ENCODE measurements at regions not wholly inside any gene's neighbourhood (a gene's known extent, or its start where the extent isn't known, plus 50 kb on each side); places are given as distances from the start of the nearest gene placed in this dataset.

- Histone ChIP-seq H4K20me1 (ENCODE audit: insufficient read depth) (no peaks in the 10 kb centered on the region), H2AFZ (ENCODE audit: low read depth, low read length) (no peak overlapping the region), H3K36me3 (ENCODE audit: insufficient read depth, low read length) (no peaks in the 10 kb centered on the region)
Measured at GRCh38 chr10:113368666-113369364, 184.0 kb upstream of the HABP2 start.

DNA sequence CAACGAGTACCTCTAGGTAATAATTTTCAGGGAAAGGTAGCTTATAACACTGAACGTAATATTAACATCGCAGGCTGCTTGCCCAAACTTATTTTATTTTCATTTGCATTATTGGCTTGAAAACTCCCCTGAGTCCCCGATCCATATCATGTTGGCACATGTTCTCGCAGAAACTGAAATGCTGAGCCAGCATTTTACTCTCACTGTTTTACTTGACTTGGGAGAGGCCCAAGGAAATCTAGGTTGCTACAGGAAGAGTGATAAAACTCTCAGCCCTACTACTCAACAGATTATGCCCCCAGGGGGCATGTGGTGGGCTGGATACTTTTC, 183.5 kb upstream of the HABP2 start:
- H3K79me2 ChIP-seq (replicated peaks; ENCODE audit: insufficient read depth, low read length): no peaks in the 10 kb centered on the region
- no peak overlapping the region for H3K4me3 ChIP-seq (ENCODE audit: low read length)
- no peaks in the 10 kb centered on the region for H3K27me3 ChIP-seq (ENCODE audit: insufficient read depth, low read depth, low read length)
- no peaks in the 10 kb centered on the region for H3K9me2 ChIP-seq (ENCODE audit: insufficient read depth, low read length)
- H3K36me3 ChIP-seq (ENCODE audit: insufficient read depth, low read length): no peaks in the 10 kb centered on the region
- no peak overlapping the region for H3K9ac ChIP-seq (ENCODE audit: low read length)
- no peak overlapping the region for H2AFZ ChIP-seq (ENCODE audit: low read depth, low read length)
- no peak overlapping the region for H3K27ac ChIP-seq (ENCODE audit: low read length)
- no peaks in the 10 kb centered on the region for H4K20me1 ChIP-seq (ENCODE audit: insufficient read depth)
- TF ChIP-seq EZH2 (IDR thresholded peaks at IDR 0.05; ENCODE audit: borderline replicate concordance, insufficient read depth, low read length, poor library complexity, severe bottlenecking) (no peak), TAF1 (IDR thresholded peaks at IDR 0.05; ENCODE audit: low read depth) (no peak), RAD21 (conservative IDR thresholded peaks at IDR 0.05) (no peak), EP300 (conservative IDR thresholded peaks at IDR 0.05; ENCODE audit: poor library complexity, severe bottlenecking) (no peak), POLR2AphosphoS5 (IDR thresholded peaks at IDR 0.05) (no peak), MXI1 (conservative IDR thresholded peaks at IDR 0.05; ENCODE audit: poor library complexity, severe bottlenecking) (no peak), SMC3 (conservative IDR thresholded peaks at IDR 0.05; ENCODE audit: poor library complexity) (no peak)
- TF ChIP-seq, protein P1, sequence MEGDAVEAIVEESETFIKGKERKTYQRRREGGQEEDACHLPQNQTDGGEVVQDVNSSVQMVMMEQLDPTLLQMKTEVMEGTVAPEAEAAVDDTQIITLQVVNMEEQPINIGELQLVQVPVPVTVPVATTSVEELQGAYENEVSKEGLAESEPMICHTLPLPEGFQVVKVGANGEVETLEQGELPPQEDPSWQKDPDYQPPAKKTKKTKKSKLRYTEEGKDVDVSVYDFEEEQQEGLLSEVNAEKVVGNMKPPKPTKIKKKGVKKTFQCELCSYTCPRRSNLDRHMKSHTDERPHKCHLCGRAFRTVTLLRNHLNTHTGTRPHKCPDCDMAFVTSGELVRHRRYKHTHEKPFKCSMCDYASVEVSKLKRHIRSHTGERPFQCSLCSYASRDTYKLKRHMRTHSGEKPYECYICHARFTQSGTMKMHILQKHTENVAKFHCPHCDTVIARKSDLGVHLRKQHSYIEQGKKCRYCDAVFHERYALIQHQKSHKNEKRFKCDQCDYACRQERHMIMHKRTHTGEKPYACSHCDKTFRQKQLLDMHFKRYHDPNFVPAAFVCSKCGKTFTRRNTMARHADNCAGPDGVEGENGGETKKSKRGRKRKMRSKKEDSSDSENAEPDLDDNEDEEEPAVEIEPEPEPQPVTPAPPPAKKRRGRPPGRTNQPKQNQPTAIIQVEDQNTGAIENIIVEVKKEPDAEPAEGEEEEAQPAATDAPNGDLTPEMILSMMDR (IDR thresholded peaks at IDR 0.05; ENCODE audit: poor library complexity, severe bottlenecking): no peak
- TF ChIP-seq, protein P2, sequence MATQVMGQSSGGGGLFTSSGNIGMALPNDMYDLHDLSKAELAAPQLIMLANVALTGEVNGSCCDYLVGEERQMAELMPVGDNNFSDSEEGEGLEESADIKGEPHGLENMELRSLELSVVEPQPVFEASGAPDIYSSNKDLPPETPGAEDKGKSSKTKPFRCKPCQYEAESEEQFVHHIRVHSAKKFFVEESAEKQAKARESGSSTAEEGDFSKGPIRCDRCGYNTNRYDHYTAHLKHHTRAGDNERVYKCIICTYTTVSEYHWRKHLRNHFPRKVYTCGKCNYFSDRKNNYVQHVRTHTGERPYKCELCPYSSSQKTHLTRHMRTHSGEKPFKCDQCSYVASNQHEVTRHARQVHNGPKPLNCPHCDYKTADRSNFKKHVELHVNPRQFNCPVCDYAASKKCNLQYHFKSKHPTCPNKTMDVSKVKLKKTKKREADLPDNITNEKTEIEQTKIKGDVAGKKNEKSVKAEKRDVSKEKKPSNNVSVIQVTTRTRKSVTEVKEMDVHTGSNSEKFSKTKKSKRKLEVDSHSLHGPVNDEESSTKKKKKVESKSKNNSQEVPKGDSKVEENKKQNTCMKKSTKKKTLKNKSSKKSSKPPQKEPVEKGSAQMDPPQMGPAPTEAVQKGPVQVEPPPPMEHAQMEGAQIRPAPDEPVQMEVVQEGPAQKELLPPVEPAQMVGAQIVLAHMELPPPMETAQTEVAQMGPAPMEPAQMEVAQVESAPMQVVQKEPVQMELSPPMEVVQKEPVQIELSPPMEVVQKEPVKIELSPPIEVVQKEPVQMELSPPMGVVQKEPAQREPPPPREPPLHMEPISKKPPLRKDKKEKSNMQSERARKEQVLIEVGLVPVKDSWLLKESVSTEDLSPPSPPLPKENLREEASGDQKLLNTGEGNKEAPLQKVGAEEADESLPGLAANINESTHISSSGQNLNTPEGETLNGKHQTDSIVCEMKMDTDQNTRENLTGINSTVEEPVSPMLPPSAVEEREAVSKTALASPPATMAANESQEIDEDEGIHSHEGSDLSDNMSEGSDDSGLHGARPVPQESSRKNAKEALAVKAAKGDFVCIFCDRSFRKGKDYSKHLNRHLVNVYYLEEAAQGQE (IDR thresholded peaks at IDR 0.05; ENCODE audit: borderline replicate concordance): no peak
- H3F3A ChIP-seq (ENCODE audit: insufficient read depth, low read length, poor library complexity, severe bottlenecking): no peaks in the 10 kb centered on the region
- no peaks in the 10 kb centered on the region for H3K9me3 ChIP-seq (ENCODE audit: low read length)
- H3K4me2 ChIP-seq (ENCODE audit: low read length): no peak overlapping the region

More at GRCh38 chr10:113368666-113369364, 184.0 kb upstream of the HABP2 start:
- no peak for TF ChIP-seq POLR2AphosphoS5 (IDR thresholded peaks at IDR 0.05)
- TF ChIP-seq EZH2 (IDR thresholded peaks at IDR 0.05; ENCODE audit: borderline replicate concordance, insufficient read depth, low read length, poor library complexity, severe bottlenecking): no peak
- no peak for TF ChIP-seq RAD21 (conservative IDR thresholded peaks at IDR 0.05)
- TF ChIP-seq TAF1 (IDR thresholded peaks at IDR 0.05; ENCODE audit: low read depth): no peak
- no peak for TF ChIP-seq MXI1 (conservative IDR thresholded peaks at IDR 0.05; ENCODE audit: poor library complexity, severe bottlenecking)
- TF ChIP-seq, protein P1 (IDR thresholded peaks at IDR 0.05; ENCODE audit: poor library complexity, severe bottlenecking): no peak
- TF ChIP-seq EP300 (conservative IDR thresholded peaks at IDR 0.05; ENCODE audit: poor library complexity, severe bottlenecking): no peak
- TF ChIP-seq, protein P2 (IDR thresholded peaks at IDR 0.05; ENCODE audit: borderline replicate concordance): no peak
- no peak for TF ChIP-seq SMC3 (conservative IDR thresholded peaks at IDR 0.05; ENCODE audit: poor library complexity)
- no peaks in the 10 kb centered on the region for H3K9me2 ChIP-seq (ENCODE audit: insufficient read depth, low read length)
- no peaks in the 10 kb centered on the region for H3K27me3 ChIP-seq (ENCODE audit: insufficient read depth, low read depth, low read length)
- H3K4me3 ChIP-seq (ENCODE audit: low read length): no peak overlapping the region
- no peak overlapping the region for H3K4me2 ChIP-seq (ENCODE audit: low read length)
- no peaks in the 10 kb centered on the region for H3K9me3 ChIP-seq (ENCODE audit: low read length)
- no peaks in the 10 kb centered on the region for H3F3A ChIP-seq (ENCODE audit: insufficient read depth, low read length, poor library complexity, severe bottlenecking)
- no peak overlapping the region for H3K9ac ChIP-seq (ENCODE audit: low read length)
- H3K27ac ChIP-seq (ENCODE audit: low read length): no peak overlapping the region
- no peaks in the 10 kb centered on the region for H3K79me2 ChIP-seq (replicated peaks; ENCODE audit: insufficient read depth, low read length)
